ENCODE measurements at regions not wholly inside any gene's neighbourhood (a gene's known extent, or its start where the extent isn't known, plus 50 kb on each side); places are given as distances from the start of the nearest gene placed in this dataset.
A peak's percentile ranks its signal among the peaks of the same experiment; 100 is the strongest.
"Not testable (repeated sequence)": the region's sequence is repeated elsewhere in the genome, so short reads cannot be mapped to it uniquely, and the experiment has no call there.

DNA sequence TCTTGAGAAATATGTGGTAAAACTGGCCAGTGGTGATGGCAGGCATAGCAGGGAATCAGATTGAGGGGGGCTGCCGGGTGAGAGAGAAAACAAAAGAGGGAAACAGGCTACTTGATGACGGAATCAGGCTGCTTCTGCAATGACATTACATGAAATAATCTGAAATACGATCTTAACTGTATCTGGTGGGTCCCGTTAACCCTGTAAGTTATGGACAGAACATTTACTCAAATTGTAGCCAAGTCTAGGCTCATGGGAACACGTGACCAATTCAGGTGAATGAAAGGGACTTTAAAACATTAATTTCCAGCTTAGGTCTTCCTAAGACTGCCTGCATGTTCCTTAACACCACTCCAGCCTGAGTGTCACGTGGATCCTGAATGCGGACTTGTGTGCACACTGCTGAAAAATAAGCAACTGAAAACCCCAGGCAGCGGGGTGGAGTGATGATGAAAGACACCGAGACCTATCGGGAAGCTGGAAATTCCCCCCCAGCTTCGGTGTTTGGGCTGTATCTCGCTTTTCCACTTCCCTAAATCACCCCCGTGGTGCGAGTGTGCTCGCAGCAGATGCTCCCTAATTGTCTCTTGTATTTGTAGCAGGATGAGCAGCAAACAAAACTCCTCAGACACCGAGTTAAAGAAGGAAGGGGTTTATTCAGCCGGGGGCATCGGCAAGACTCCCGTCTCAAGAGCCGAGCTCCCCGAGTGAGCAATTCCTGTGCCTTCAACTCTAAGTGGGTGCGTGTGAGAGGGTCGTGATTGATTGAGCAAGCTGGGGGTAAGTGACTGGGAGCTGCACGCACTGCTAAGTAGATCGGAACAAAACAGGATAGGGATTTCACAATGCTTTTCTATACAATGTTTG, 145.0 kb upstream of the GRK3 start:
- no peak for DNase-seq

- not testable (repeated sequence) for DNase-seq
Measured at GRCh38 chr22:25420114-25420441, 144.4 kb upstream of the GRK3 start.

DNA sequence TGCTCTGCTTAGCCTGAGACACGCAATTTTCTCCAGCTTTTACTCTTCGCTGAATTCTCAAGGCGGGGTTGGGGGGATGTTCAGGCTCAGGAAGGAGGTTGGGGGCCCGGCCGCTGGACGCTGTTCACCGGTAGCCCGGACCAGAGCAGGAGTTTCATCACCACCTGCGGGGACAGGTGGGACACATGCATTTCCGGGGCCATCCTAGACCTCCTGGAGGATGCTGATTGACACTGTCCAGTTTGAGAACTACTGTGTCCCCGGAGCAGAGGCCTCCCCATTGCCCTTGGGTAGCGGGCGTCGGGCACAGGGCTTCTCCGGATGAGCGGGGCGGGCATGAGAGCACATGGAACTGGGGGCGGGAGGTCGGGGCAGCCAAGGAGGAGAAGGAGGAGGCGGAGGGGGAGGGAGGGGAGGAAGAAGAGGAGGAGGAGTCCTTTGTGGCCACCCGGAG, 144.0 kb upstream of the GRK3 start:
- DNase-seq, result no peak

GRCh38 chr22:25420925-25421904, 143.3 kb upstream of the GRK3 start:
- no peak for DNase-seq

GRCh38 chr22:25426530-25427308, 137.8 kb upstream of the GRK3 start:
- not testable (repeated sequence) for DNase-seq

- DNase-seq, result not testable (repeated sequence)
Measured at GRCh38 chr22:25431637-25432342, 132.7 kb upstream of the GRK3 start.

- DNase-seq, result not testable (repeated sequence)
Measured at GRCh38 chr22:25433381-25433970, 131.0 kb upstream of the GRK3 start.

DNA sequence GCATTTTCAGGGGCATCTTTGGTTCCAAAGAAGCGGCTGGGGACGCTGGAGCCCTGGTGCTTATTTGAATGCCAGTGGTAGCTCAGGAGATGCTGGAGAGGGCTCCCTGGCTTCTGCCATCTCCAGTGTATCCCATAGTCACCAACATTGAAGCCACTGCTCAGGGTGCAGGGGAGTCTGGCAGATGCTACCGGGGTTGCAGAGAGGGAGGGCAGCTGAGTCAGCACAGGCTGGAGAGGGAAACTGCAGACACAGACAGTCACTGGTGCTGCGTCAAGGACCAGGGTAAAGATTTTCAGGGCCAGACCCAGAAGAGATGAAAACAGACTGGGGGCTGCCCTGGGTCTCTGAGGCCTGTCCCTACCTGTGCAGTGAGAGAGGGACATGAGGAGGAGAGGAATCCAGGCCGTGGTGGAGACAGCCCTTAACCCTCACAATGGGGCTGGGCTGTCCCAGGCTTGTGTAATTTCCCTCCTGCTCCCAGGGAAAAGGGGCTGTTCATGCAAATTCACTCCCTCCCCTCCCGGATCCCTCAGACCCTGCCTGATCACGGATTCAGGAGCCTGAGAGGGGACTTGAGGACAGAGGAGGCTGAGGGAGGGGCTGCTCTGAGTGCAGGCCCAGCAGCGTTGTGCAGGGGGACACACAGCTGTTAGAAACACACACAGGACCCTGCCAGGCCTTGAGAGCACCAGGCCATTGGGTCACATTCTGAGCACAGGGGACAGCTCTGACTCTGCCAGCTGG, 126.9 kb upstream of the GRK3 start:
- no peak for DNase-seq

DNA sequence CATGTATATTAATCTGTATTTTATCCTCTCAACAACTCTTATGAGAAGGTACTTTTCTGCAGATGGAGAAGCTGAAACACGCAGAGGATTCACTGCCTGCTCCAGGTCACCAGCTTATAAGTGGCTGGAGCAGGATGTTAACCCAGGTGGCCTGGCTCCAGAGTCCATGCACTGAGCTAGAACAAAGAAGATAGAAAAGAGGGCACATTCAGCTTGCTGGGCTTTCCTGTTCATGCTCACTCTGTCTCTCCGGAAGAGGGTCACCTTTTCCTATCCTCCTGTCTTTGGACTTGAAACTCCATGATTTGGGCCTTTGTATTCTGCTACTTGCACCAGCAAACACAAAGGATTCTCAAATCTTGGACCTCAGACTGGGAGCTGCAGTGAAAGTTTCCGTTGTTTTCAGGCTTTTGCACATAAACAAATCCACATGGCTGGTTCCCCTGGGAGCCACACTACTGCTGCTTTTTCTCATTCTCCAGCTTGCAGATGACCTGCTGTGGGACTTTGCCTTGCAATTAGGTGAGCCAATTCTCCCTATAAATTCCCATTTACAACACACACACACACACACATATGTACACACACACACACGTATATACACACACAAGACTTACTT, 117.3 kb upstream of the GRK3 start:
- no peak for DNase-seq

DNA sequence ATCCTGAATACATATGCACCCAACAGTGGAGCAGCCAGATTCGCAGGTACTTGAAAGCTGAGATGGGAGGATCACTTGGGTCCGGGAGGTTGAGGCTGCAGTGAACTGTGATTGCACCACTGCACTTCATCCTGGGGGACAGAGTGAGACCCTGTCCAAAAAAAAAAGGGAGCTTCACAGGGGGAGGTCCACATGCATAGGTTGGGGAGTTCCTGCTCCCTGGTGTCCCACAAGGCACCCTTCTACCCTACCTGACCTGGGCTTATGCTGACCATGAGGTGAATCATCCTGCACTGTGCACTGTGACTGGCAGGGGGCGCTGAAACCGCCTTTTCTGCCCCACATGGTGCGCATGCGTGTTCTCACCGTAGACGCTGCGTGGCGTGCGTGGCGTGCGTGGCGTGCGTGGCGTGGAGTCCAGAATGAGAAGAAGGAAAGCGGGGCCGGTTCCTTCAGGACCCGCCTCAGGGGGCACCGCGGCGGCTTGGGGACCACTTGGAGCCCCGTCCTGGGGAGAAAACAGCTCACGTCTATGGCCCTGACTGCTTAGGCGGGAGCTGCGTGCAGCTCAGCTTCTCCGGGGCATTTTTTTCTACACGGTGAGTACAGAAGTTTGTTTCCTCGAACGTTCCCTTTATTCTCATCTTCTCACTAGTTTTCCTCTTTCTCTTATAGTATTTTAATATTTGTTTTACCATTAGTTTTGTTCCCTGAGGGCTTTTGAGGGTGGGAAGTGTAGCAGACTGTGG, 116.6 kb upstream of the GRK3 start:
- DNase-seq, result peak; percentile 76

GRCh38 chr22:25448435-25449051, 115.9 kb upstream of the GRK3 start:
- peak; percentile 5 for DNase-seq

DNA sequence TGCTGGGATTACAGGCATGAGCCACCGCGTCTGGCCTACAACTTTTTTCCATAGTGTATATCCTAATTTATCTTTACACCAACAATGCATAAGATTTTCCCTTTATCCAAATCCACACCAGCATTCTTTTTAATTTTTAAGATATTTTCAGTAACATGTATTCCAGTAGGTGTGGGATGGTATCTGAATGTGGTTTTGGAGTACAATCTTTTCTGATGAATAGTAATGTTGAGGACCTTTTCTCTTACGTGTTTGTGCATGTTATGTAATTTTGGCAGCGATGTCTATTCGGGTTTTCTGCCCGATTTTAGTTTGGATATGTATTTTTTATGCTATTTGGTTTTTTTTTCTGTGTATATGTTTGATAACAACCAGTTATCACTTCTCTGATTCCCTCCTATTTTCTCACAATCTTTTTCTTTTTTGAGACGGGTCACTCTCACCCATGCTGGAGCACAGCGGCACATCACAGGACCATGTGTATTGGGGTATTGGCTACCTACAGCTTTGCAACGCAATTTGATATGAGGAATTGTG, 114.6 kb upstream of the GRK3 start:
- DNase-seq, result no peak

- no peak for DNase-seq
Measured at GRCh38 chr22:25451480-25452114, 112.9 kb upstream of the GRK3 start.

DNA sequence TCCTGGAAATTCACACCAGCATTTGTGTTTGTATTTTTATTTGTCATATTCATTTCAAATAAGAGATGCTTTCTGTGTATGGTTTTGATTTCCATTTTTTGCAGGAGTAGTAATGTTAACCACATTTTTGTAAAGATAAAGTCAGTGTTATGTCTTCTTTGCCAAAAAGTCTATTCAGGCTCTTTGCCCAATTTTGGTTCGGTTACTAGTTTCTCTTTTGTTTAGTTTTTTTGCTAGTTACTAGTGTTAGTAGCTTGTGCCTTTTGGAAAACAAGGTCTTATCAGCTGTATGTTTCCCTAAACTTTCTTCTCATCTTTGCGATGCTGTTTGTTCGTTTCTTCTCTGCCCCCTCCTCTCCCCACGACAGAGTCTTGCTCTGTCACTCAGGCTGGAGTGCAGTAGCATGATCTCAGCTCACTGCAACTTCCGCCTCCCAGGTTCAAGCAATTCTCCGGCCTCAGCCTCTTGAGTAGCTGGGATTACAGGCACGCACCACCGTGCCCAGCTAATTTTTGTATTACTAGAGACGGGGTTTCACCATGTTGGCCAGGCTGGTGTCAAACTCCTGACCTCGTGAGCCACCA, 112.3 kb upstream of the GRK3 start:
- no peak for DNase-seq

DNA sequence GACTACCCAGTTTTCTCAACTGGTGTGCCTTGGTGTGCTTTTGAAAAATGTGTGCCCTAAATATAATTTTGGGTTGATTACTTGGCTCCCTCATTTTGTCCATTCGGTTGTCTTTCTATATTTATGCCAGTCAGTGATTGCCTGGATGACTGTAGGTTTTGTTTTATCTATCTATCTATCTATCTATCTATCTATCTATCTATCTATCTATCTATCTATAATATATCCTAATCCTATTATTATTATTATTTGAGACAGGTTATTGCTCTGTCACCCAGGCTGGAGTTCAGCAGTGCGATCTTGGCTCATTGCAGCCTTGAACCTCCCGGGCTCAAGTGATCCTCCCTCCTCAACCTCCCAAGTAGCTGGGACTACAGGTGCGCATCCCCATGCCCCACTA, 111.4 kb upstream of the GRK3 start:
- no peak for DNase-seq

- no peak for DNase-seq
Measured at GRCh38 chr22:25453557-25453956, 110.9 kb upstream of the GRK3 start.

DNA sequence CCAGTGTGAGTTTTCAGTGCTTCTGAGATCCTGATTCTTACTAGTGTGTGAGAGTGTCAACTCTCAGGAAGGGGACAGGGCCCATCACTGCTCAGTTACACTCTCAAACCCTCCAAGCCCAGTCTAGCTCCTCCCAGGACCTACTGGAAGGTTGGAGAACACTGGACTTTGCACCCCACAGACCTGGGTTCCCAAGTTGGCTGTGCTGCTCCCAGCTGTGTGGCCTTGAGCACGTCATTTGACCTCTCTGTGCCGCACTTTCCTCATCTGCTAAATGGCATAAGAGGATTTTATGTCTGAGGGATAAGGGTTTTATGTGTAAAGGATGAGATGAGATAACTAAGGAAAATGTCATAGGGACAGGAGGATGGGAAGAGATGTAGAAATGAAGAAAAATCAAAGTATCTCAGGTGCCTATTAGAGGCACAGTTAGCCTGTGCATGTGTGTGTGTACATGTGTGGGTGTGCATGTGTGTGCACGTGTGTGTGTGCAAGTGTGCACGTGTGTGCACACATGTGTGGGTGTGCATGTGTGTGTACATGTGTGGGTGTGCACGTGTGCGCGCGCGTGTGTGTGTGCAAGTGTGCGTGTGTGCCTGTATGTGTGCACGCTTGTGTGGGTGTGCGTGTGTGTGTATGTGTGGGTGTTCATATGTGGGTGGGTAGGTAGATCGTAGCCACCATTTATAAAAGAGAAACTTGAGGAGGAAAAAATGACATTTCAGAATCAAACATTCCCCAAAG, 108.0 kb upstream of the GRK3 start:
- DNase-seq, result not testable (repeated sequence)
